HEK293 (cell line): ENCODE measurements at regions not wholly inside any gene's neighbourhood (a gene's known extent, or its start where the extent isn't known, plus 50 kb on each side); places are given as distances from the start of the nearest gene placed in this dataset.

Experiments used
- CTCF ChIP-seq: fragments of 450-650 bp; formaldehyde crosslinking; IDR thresholded peaks from 2 replicates; pipeline ENCODE4 v1.5.1; 2016; ENCODE audit warnings: missing biosample characterization, missing genetic modification characterization
- GLI4 ChIP-seq: fragments of 450-650 bp; formaldehyde crosslinking; IDR thresholded peaks from 2 replicates; pipeline ENCODE4 v1.5.1; 2016; ENCODE audit warnings: missing biosample characterization, missing genetic modification characterization
- KLF1 ChIP-seq: fragments of 450-650 bp; formaldehyde crosslinking; IDR thresholded peaks from 2 replicates; pipeline ENCODE4 v1.5.1; 2016; ENCODE audit warnings: missing biosample characterization, missing genetic modification characterization
- ZBTB17 ChIP-seq: fragments of 450-650 bp; formaldehyde crosslinking; IDR thresholded peaks from 2 replicates; pipeline ENCODE4 v1.5.1; 2016; ENCODE audit warnings: missing biosample characterization, missing genetic modification characterization
- ZNF169 ChIP-seq: fragments of 450-650 bp; formaldehyde crosslinking; IDR thresholded peaks from 2 replicates; pipeline ENCODE4 v1.5.1; 2016; ENCODE audit warnings: missing biosample characterization, missing genetic modification characterization
- ZNF239 ChIP-seq: fragments of 450-650 bp; formaldehyde crosslinking; IDR thresholded peaks from 2 replicates; pipeline ENCODE4 v1.5.1; 2016; ENCODE audit warnings: missing biosample characterization, missing genetic modification characterization
- ZNF792 ChIP-seq: fragments of 450-650 bp; formaldehyde crosslinking; IDR thresholded peaks from 2 replicates; pipeline ENCODE4 v1.5.1; 2016; ENCODE audit warnings: missing biosample characterization, missing genetic modification characterization
- TF ChIP-seq, protein P1 (sequence below): fragments of 450-650 bp; IDR thresholded peaks from 2 replicates; pipeline ENCODE4 v1.5.1; 2018; ENCODE audit warnings: missing biosample characterization, missing genetic modification characterization
- TF ChIP-seq, protein P2 (sequence below): fragments of 450-650 bp; formaldehyde crosslinking; IDR thresholded peaks from 2 replicates; pipeline ENCODE4 v1.5.1; 2016; ENCODE audit warnings: missing biosample characterization, missing genetic modification characterization

DNA sequence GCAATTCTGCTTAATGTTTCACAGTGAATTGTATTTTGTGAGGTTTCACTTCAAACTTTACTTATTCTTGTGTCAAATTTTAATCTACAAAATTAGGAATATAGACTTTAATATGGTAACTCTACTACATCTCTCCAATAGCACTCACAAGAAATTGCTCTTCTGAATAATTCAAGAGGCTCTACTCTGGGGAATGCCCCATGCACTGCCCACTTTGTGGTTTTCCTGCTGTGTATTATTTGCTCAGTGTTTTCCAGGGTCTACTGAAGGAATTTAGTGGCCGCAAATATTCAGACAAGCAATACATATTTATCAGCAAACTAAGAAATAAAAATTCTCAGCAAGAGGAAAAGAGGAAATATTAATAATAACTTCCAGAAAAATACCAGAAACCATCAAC, 611.4 kb downstream of the TNS3 start:
- TF ChIP-seq, protein P1, sequence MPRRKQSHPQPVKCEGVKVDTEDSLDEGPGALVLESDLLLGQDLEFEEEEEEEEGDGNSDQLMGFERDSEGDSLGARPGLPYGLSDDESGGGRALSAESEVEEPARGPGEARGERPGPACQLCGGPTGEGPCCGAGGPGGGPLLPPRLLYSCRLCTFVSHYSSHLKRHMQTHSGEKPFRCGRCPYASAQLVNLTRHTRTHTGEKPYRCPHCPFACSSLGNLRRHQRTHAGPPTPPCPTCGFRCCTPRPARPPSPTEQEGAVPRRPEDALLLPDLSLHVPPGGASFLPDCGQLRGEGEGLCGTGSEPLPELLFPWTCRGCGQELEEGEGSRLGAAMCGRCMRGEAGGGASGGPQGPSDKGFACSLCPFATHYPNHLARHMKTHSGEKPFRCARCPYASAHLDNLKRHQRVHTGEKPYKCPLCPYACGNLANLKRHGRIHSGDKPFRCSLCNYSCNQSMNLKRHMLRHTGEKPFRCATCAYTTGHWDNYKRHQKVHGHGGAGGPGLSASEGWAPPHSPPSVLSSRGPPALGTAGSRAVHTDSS (tag by site-specific recombination) = no peak
- TF ChIP-seq CTCF (tag by site-specific recombination) = no peak
- TF ChIP-seq, protein P2, sequence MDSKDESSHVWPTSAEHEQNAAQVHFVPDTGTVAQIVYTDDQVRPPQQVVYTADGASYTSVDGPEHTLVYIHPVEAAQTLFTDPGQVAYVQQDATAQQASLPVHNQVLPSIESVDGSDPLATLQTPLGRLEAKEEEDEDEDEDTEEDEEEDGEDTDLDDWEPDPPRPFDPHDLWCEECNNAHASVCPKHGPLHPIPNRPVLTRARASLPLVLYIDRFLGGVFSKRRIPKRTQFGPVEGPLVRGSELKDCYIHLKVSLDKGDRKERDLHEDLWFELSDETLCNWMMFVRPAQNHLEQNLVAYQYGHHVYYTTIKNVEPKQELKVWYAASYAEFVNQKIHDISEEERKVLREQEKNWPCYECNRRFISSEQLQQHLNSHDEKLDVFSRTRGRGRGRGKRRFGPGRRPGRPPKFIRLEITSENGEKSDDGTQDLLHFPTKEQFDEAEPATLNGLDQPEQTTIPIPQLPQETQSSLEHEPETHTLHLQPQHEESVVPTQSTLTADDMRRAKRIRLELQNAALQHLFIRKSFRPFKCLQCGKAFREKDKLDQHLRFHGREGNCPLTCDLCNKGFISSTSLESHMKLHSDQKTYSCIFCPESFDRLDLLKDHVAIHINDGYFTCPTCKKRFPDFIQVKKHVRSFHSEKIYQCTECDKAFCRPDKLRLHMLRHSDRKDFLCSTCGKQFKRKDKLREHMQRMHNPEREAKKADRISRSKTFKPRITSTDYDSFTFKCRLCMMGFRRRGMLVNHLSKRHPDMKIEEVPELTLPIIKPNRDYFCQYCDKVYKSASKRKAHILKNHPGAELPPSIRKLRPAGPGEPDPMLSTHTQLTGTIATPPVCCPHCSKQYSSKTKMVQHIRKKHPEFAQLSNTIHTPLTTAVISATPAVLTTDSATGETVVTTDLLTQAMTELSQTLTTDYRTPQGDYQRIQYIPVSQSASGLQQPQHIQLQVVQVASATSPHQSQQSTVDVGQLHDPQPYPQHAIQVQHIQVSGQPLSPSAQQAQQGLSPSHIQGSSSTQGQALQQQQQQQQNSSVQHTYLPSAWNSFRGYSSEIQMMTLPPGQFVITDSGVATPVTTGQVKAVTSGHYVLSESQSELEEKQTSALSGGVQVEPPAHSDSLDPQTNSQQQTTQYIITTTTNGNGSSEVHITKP (tag by site-specific recombination) = no peak
- no peak for TF ChIP-seq ZNF169
- TF ChIP-seq ZNF239 (tag by site-specific recombination) = no peak
- no peak for TF ChIP-seq GLI4
- TF ChIP-seq ZNF792 = no peak
- no peak for TF ChIP-seq KLF1 (tag by site-specific recombination)
- TF ChIP-seq ZBTB17 (tag by site-specific recombination) = no peak
